ENCODE measurements at regions not wholly inside any gene's neighbourhood (a gene's known extent, or its start where the extent isn't known, plus 50 kb on each side); places are given as distances from the start of the nearest gene placed in this dataset.
"Not testable (repeated sequence)": the region's sequence is repeated elsewhere in the genome, so short reads cannot be mapped to it uniquely, and the experiment has no call there.

GRCh38 chr20:19903168-19903811 is 113.9 kb upstream of the NAA20 start:
- DNase-seq: no peak

- no peak for DNase-seq
Observed at GRCh38 chr20:19907326-19908056, 109.7 kb upstream of the NAA20 start.

GRCh38 chr20:19908576-19908975 is 108.6 kb upstream of the NAA20 start:
- no peak for DNase-seq

- no peak for DNase-seq
Observed at GRCh38 chr20:19909725-19910124, 107.4 kb upstream of the NAA20 start.

GRCh38 chr20:19911810-19912382 is 105.3 kb upstream of the NAA20 start:
- DNase-seq: no peak

GRCh38 chr20:19913349-19913748 is 103.8 kb upstream of the NAA20 start:
- no peak for DNase-seq

- DNase-seq: no peak
Observed at GRCh38 chr20:19913927-19914614, 103.1 kb upstream of the NAA20 start.

GRCh38 chr20:19915111-19915798 is 101.9 kb upstream of the NAA20 start:
- no peak for DNase-seq

GRCh38 chr20:19916531-19917485 is 100.4 kb upstream of the NAA20 start:
- DNase-seq: no peak

- no peak for DNase-seq
Observed at GRCh38 chr20:19918965-19919329, 98.2 kb upstream of the NAA20 start.

GRCh38 chr20:19920381-19921138 is 96.6 kb upstream of the NAA20 start:
- no peak for DNase-seq

GRCh38 chr20:19921284-19921793 is 95.8 kb upstream of the NAA20 start:
- no peak for DNase-seq

GRCh38 chr20:19921829-19922228 is 95.3 kb upstream of the NAA20 start:
- not testable (repeated sequence) for DNase-seq

- no peak for DNase-seq
Observed at GRCh38 chr20:19922716-19923115, 94.4 kb upstream of the NAA20 start.

- no peak for DNase-seq
Observed at GRCh38 chr20:19923762-19924161, 93.4 kb upstream of the NAA20 start.

GRCh38 chr20:19924255-19924654 is 92.9 kb upstream of the NAA20 start:
- DNase-seq: no peak

- no peak for DNase-seq
Observed at GRCh38 chr20:19926591-19926990, 90.6 kb upstream of the NAA20 start.

- no peak for DNase-seq
Observed at GRCh38 chr20:19928328-19929011, 88.7 kb upstream of the NAA20 start.

GRCh38 chr20:19929012-19929360 is 88.2 kb upstream of the NAA20 start:
- DNase-seq: no peak

GRCh38 chr20:19929481-19930145 is 87.5 kb upstream of the NAA20 start:
- DNase-seq: no peak

Measured in stimulated activated naive CD4-positive, alpha-beta T cell (primary cell).